ENCODE measurements at regions not wholly inside any gene's neighbourhood (a gene's known extent, or its start where the extent isn't known, plus 50 kb on each side); places are given as distances from the start of the nearest gene placed in this dataset.
"Not testable (repeated sequence)": the region's sequence is repeated elsewhere in the genome, so short reads cannot be mapped to it uniquely, and the experiment has no call there.

DNA sequence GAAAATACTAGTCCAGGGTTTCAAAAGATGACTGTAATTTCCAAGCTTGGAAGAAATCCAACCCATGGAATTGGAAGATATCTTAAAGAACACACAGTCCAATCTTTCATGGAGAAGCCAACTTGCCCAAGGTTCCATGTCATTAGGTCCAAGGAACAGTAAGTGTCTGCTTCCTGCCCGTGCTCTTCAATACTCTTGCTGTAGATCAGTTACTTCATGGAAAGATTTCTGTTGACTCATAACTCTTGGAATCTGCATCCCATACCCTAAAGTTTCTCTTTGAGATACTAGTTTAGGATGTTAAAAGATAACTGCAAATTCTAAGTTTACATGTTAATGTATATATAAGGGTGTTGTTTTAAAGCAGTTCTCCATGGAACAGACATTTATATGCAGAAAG is 127.9 kb upstream of the SLC13A1 start:
- no peak for DNase-seq (ENCODE audit: low read depth)
- TF ChIP-seq, protein P1, sequence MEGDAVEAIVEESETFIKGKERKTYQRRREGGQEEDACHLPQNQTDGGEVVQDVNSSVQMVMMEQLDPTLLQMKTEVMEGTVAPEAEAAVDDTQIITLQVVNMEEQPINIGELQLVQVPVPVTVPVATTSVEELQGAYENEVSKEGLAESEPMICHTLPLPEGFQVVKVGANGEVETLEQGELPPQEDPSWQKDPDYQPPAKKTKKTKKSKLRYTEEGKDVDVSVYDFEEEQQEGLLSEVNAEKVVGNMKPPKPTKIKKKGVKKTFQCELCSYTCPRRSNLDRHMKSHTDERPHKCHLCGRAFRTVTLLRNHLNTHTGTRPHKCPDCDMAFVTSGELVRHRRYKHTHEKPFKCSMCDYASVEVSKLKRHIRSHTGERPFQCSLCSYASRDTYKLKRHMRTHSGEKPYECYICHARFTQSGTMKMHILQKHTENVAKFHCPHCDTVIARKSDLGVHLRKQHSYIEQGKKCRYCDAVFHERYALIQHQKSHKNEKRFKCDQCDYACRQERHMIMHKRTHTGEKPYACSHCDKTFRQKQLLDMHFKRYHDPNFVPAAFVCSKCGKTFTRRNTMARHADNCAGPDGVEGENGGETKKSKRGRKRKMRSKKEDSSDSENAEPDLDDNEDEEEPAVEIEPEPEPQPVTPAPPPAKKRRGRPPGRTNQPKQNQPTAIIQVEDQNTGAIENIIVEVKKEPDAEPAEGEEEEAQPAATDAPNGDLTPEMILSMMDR (IDR thresholded peaks at IDR 0.05; ENCODE audit: insufficient read depth, low read depth, low read length, missing control alignments) = no peak

DNA sequence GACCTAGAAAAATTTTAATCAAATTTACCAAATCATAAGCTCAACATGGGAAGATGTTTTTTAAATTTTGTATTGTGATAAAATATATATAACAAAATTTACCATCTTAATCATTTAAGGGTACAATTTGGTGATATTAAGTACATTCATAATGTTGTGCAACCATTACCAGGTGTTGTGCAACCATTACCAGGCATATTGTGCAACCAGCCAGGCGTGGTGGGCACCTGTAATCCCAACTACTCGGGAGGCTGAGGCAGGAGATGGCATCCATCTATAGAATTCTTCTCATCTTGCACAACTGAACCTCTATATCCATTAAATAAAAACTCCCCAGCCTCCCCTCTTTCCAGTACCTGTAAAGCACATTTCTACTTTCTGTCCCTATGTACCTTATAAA is 124.5 kb upstream of the SLC13A1 start:
- H3K4me3 ChIP-seq (ENCODE audit: low read depth, low read length) = no peak overlapping the region
- TF ChIP-seq, protein P1 (IDR thresholded peaks at IDR 0.05; ENCODE audit: insufficient read depth, low read depth, low read length, missing control alignments) = no peak
- DNase-seq (ENCODE audit: low read depth) = no peak

More for the DNA sequence above, 127.9 kb upstream of the SLC13A1 start:
- H3K4me3 ChIP-seq (ENCODE audit: low read depth, low read length) = no peak overlapping the region

DNA sequence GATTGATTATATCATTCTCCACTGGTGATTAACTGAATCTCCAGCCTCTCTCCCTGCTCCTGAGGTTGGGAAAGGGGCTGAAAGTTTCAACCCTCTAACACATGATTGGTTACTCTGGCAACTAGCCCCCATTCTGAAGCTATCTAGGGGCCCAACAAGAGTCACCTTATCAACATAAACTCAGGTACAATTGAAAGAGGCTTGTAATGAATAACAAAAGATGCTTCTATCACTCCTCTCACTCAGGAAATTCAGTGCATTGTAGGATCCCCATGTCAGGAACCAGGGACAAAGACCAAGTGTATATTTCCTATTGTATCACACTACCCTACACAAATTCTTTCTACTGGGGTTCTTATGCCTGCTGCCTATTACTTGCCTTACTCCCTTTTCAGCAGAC is 123.9 kb upstream of the SLC13A1 start:
- TF ChIP-seq, protein P1 (IDR thresholded peaks at IDR 0.05; ENCODE audit: insufficient read depth, low read depth, low read length, missing control alignments) = no peak
- H3K4me3 ChIP-seq (ENCODE audit: low read depth, low read length) = no peak overlapping the region
- DNase-seq (ENCODE audit: low read depth) = no peak

DNA sequence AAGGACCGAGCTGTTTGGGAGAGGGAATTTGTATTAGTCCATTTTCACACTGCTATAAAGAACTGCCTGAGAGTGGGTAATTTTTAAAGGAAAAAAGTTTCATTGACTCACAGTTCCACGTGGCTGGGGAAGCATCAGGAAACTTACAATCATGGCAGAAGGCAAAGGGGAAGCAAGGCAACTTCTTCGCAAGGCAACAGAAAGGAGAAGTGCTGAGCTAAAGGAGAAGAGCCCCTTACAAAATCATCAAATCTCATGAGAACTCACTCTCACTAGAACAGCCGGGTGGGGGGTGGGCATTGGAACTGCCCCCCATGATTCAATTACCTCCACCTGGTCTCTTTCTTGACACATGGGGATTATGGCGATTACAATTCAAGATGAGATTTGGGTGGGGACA is 121.8 kb upstream of the SLC13A1 start:
- DNase-seq (ENCODE audit: low read depth); H3K4me3 ChIP-seq (ENCODE audit: low read depth, low read length): not testable (repeated sequence)

DNA sequence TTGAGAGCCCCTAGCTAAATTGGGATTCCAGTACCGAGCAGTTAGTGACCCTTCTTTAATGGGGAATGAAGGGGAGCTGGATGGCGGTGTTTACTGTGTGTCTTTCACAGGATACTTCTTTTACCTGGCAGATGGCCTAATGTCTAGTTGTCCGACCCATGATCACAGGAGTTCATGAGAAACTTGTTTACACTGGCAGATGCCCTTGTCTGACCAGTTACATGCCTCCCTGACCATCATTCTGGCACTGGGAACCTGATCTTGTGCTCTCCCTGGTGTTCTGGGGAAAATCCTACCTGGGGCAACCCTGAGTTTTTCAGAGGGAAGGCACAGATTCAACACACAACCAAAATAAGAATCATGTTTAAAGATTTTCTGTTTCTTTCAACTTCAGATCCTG is 120.1 kb upstream of the SLC13A1 start:
- no peak for DNase-seq (ENCODE audit: low read depth)
- TF ChIP-seq, protein P1 (IDR thresholded peaks at IDR 0.05; ENCODE audit: insufficient read depth, low read depth, low read length, missing control alignments) = no peak
- no peak overlapping the region for H3K4me3 ChIP-seq (ENCODE audit: low read depth, low read length)

DNA sequence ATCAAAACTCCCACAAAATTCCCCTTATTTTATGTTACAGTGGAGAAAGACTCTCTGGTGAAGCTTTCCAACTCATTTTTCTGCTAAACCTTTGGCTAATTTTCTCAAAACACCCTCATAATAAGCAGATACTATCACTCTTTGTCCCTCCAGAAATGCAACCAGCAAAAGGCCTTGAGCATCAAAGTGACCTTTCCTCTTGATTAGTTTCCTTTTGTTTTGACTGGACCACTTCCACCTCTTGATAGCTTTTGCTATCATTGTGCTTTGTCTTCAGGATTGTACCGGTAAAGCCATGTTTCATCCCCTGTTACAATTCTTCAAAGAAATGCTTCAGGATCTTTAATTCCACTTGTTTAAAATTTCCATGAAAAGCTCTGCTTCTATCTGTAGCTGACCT is 115.1 kb upstream of the SLC13A1 start:
- H3K4me3 ChIP-seq (ENCODE audit: low read depth, low read length) = no peak overlapping the region
- DNase-seq (ENCODE audit: low read depth) = no peak
- TF ChIP-seq, protein P1 (IDR thresholded peaks at IDR 0.05; ENCODE audit: insufficient read depth, low read depth, low read length, missing control alignments) = no peak

DNA sequence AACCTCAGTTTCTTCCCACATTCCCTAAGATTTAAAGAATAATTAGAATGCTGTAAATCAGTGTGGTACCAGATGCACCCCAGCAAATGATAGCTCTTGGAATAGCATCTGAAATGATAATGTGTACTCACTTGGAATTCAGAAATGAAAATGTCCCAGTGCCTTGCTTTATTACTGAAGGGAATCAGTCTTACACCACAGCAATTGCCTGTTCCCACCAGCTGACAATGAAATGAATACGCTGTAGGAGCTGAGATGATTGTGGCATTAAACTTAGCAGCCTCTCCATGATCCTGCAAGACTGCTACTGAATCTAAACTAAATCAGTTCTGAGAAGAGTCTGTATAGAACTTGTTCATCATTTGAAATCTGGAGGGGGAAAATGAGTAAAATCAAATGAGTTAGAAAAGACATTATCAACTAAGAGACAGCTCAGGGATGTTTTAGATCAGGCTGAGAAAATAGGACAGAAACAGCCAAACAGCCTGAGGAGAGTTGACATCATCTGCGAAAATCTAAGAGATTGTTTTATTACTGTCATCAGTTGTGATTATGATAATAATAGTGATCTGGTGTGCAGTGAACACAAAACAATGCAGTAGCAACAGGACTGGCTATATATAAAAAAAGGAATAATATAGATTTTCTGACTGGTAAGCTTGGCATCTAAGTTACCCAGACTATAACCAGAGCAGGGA is 108.6 kb upstream of the SLC13A1 start:
- TF ChIP-seq, protein P1 (IDR thresholded peaks at IDR 0.05; ENCODE audit: insufficient read depth, low read depth, low read length, missing control alignments) = no peak
- DNase-seq (ENCODE audit: low read depth) = no peak
- H3K4me3 ChIP-seq (ENCODE audit: low read depth, low read length) = no peak overlapping the region
